ENCODE measurements at regions not wholly inside any gene's neighbourhood (a gene's known extent, or its start where the extent isn't known, plus 50 kb on each side); places are given as distances from the start of the nearest gene placed in this dataset.

DNA sequence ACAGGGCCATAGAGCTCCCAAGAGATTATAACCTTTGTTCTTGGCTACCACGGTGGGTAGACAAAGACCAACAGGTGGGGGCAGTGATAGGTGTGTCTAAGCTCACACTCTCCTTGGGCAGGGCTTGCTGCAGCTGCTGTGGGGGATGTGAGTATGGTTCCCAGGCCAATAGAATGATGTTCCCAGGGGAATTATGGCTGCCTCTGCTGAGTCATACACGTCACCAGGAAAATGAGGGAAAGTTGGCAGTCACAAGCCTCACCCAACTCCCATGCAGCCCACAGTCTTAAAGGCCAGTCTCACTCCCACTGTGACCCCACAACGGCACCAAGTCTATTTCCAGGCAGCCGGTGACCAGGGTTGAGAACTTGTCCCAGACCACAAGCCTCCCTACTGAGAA lies 453.4 kb upstream of the PODXL start:
- no peak for ATAC-seq
- no peak for DNase-seq

DNA sequence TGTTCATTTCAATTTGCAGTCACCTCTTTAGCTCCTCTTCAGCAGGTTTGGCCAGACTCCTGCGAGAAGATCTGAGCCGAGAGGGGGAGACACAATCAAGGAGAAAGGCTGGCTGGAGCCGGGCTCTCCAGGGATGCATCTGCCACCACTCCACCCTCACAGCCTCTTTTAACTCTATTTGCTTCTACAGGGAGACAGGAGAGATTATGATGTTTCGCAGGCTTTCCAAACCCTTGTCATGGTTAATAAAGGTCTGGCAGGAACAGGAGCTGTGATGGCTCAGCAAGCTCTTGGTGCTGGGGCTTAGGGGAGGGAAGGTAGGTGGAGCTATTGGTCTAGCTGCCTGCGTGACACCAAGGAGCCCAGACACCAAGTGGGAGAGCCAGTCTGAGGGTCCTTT lies 448.1 kb upstream of the PODXL start:
- H3K36me3 ChIP-seq, result no peaks in the 10 kb centered on the region

More for the DNA sequence above, 453.4 kb upstream of the PODXL start:
- H3K4me1 ChIP-seq, result peaks cover 0 to 3% (median 0%) of the 10 kb centered on the region in 3 donors
- intact Hi-C loops (cut with DNase I), result no loop called here
- FAIRE-seq, result no peak
- TF ChIP-seq, protein P1, sequence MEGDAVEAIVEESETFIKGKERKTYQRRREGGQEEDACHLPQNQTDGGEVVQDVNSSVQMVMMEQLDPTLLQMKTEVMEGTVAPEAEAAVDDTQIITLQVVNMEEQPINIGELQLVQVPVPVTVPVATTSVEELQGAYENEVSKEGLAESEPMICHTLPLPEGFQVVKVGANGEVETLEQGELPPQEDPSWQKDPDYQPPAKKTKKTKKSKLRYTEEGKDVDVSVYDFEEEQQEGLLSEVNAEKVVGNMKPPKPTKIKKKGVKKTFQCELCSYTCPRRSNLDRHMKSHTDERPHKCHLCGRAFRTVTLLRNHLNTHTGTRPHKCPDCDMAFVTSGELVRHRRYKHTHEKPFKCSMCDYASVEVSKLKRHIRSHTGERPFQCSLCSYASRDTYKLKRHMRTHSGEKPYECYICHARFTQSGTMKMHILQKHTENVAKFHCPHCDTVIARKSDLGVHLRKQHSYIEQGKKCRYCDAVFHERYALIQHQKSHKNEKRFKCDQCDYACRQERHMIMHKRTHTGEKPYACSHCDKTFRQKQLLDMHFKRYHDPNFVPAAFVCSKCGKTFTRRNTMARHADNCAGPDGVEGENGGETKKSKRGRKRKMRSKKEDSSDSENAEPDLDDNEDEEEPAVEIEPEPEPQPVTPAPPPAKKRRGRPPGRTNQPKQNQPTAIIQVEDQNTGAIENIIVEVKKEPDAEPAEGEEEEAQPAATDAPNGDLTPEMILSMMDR (IDR thresholded peaks at IDR 0.05), result no peak
- no peaks in the 10 kb centered on the region for H3K36me3 ChIP-seq
- H3K9me3 ChIP-seq, result no peaks in the 10 kb centered on the region
- H3K4me3 ChIP-seq, result no peak overlapping the region
- H3K27me3 ChIP-seq, result no peaks in the 10 kb centered on the region
- no peak overlapping the region for H3K27ac ChIP-seq
- WGBS, 2 donors, result 75 to 88% methylated on average over 4 of the region's 4 CpGs

DNA sequence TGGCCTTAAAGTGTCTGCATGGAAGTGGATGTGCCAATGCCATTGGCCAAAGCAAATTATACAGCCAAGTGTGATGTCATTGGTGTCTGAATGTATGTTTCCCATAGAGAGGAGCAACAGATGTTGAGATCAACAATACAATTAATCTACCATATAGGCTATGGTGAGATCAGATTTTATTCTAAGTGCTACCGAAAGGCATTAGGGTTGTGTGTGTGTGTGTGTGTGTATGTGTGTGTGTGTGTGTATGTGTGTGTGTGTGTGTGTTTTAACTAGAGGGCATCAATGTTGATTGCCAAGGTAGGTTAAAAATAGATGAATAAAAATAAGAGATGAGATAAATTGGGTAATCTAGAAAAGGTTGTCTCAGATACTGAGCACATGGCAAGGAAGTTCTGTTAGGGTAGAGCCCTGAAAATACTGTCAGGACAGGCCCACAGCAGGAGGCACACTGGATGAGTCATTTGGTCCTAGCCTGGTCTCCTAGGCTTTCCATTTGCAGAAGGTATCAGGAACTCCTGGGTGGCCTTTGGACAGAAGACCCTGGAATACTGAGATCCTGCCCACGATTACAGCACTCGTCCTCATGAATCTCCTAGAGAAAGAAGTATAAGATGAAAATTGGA lies 446.0 kb upstream of the PODXL start:
- FAIRE-seq (no peak), DNase-seq (no peak), ATAC-seq (no peak)
- Histone ChIP-seq H3K27me3 (no peaks in the 10 kb centered on the region), H3K9me3 (no peaks in the 10 kb centered on the region), H3K4me3 (no peak overlapping the region), H3K36me3 (no peaks in the 10 kb centered on the region), H3K4me1 (peaks cover 0 to 3% (median 0%) of the 10 kb centered on the region in 3 donors), H3K27ac (no peak overlapping the region)
- intact Hi-C loops (cut with DNase I), result no loop called here
- 74 to 78% methylated on average over 3 of the region's 3 CpGs for WGBS, 2 donors
- TF ChIP-seq, protein P1 (IDR thresholded peaks at IDR 0.05), result no peak

More for the DNA sequence above, 448.1 kb upstream of the PODXL start:
- DNase-seq (no peak), ATAC-seq (no peak), FAIRE-seq (no peak)
- Histone ChIP-seq H3K27me3 (no peaks in the 10 kb centered on the region), H3K4me1 (peaks cover 0 to 3% (median 0%) of the 10 kb centered on the region in 3 donors), H3K27ac (no peak overlapping the region), H3K4me3 (no peak overlapping the region), H3K9me3 (no peaks in the 10 kb centered on the region)
- WGBS, 2 donors, result 57 to 61% methylated on average over 5 of the region's 5 CpGs
- intact Hi-C loops (cut with DNase I), result no loop called here
- TF ChIP-seq, protein P1 (IDR thresholded peaks at IDR 0.05), result no peak

DNA sequence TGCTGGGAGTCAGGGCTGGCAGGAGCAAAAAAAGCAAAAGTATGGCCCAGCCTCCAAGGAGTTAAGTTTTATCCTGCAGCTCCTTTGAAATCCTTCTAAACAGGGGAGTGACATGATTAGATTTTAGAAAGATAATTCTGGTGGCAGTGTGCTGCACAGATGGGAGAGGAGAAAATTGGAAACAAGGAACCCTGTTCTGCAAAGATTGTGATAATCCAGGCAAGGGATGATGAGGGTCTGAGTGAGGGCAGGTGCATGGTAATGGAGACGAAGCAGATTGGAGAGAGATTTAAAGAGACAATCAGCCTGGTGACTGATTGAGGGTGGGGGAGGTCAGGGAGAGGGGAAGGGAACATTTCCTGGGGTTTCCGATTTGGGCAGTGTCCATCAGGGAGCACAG lies 444.7 kb upstream of the PODXL start:
- H3K4me1 ChIP-seq, result no peaks in the 10 kb centered on the region
- H3K4me3 ChIP-seq, result no peak overlapping the region
- no peak for DNase-seq
- no peaks in the 10 kb centered on the region for H3K36me3 ChIP-seq
- 35 to 43% methylated on average over 2 of the region's 2 CpGs for WGBS, 2 donors
- H3K27me3 ChIP-seq, result no peaks in the 10 kb centered on the region
- no peak for ATAC-seq
- no peak for FAIRE-seq
- H3K9me3 ChIP-seq, result no peaks in the 10 kb centered on the region
- H3K27ac ChIP-seq, result no peak overlapping the region
- intact Hi-C loops (cut with DNase I), result no loop called here
- TF ChIP-seq, protein P1 (IDR thresholded peaks at IDR 0.05), result no peak

DNA sequence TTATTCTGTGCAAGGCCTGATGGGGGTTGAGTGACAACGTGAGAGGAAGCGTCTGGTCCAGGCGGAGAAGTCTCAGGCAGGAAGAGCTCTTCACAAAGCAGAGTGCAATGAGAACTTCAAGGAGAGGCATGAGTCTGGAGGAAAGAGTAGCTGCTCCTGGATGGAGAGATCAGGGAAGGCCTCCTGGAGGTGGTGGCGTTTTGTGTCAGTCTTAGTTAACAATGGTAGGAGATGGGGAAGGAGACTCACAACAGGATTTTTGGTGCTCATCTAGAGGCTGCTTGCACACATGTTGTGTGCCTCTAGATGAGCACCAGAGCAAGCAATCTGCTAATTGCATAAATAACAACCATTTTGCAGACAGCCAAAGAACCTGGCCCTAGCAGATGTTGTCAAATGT lies 442.8 kb upstream of the PODXL start:
- Histone ChIP-seq H3K4me3 (no peak overlapping the region), H3K4me1 (no peaks in the 10 kb centered on the region), H3K36me3 (no peaks in the 10 kb centered on the region), H3K9me3 (no peaks in the 10 kb centered on the region), H3K27me3 (no peaks in the 10 kb centered on the region), H3K27ac (no peak overlapping the region)
- no peak for ATAC-seq
- no peak for DNase-seq
- intact Hi-C loops (cut with DNase I), result no loop called here
- no peak for FAIRE-seq
- TF ChIP-seq, protein P1 (IDR thresholded peaks at IDR 0.05), result no peak
- 69 to 84% methylated on average over 4 of the region's 4 CpGs for WGBS, 2 donors

Data from pancreas (tissue), 10 donors.